ENCODE measurements at regions not wholly inside any gene's neighbourhood (a gene's known extent, or its start where the extent isn't known, plus 50 kb on each side); places are given as distances from the start of the nearest gene placed in this dataset.
"Not testable (repeated sequence)": the region's sequence is repeated elsewhere in the genome, so short reads cannot be mapped to it uniquely, and the experiment has no call there.

DNA sequence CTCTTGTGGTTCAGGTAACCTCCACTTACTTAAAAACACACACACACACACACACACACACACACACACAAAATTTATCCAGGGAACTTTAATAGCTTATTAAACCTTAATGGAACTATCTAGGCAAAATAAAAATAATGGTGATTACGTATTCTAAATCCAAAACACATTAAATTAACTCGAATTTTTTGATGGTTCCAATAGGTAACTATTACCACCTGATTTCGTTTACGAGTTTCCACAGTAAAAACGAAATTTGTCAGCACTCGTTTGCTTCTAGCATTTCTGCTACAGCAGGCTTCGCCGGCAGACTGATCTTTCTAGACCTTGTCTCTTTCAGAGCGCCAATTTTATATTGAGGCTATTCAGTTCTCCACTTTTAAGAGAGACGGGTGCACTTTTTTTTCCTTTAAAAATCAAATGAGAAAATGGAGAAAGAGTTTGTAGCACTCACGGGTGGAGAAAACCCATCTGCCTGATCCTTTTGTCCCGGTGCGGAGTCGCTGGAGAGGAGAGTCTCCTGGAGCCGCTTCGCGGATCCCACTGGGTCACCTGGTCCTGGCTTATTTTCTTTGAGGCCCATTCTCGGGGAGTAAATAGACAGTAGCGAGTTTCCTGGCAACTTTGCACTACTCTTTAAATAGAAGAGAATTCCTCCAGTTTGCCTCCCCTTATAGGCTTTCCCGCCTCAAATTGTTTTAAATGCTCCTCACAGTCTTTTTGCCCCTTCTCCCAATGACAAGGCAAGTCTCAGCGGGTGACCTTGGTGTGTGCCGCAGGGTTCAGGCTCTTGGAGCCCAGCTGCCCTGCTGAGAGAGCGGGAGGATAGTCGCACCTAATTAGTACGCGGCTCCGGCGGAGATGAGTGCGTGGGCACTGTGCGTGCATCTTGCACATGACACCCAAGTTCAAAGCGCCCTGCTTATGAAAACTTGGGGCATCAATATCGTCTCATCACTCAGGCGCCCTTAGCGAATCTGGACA, 117.0 kb downstream of the KCNRG start:
- no peak for DNase-seq

DNA sequence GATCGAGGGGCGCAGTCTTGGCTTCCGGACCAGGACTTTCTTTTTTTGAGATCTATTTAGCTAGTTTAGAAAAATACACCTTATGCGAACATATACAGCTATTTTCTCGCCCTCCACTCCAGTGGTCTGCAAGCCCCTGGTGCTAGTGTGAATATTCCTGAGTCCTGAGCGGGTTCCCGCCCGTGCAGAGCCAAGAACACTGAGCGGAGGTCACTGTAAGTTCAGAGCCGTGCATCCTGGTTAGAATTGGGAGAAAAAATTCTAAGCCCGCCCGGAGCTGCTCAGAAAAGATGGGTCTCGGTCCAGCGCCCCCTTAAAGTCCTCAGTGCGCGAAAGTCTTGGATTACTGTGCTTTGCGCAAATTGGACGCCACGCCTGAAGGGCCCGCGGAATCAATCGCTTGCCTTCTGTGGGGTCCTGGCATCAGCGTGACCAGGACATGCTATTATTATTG, 117.7 kb downstream of the KCNRG start:
- DNase-seq = no peak

DNA sequence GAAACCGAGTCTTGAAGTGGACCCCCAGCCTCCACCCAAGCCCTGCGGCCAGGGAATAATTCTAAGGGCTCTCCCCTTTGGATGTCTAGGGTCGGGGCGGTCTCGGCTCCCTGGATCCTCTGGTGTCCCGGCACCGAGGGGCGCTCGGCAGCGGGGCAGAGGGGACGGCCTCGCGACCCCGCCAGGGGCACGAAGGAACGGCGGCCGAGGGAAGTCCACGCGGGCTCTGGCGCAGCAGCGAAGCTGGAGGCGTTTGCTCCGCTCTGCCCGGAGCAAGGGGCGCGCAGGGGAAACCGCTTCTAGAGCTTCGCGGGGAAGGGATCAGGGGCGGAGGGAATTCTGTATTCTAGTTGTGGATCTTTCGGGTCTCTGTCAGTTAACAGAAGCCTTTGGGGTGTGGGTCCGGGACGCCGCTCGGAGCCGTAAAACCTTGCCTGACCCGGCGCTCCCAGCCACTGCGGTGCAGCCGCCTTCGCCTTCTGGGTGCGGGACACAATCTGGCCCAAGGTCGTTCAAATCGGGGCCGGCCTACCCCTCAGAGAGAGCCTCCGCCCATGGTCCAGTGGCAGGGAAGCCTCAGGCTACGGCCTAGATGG, 118.2 kb downstream of the KCNRG start:
- DNase-seq = no peak

DNA sequence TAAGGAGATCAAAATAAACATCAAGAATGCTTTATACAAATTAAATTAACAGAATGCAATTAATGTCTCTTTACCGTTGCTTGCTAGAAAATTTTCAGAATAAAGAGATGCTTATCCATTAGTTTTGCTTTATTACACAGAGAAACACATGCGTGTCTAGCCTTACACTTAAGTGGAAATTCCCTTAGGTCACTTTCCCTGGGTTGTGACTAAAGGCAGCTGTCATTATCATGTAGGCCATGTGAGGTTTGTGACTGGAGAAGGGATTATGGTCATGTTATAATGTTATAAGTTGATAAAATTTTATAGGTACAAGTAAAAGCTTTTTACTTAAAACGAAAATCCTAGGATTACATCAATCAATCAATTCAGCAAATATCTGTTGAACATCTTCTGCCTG, 121.0 kb downstream of the KCNRG start:
- DNase-seq = no peak

DNA sequence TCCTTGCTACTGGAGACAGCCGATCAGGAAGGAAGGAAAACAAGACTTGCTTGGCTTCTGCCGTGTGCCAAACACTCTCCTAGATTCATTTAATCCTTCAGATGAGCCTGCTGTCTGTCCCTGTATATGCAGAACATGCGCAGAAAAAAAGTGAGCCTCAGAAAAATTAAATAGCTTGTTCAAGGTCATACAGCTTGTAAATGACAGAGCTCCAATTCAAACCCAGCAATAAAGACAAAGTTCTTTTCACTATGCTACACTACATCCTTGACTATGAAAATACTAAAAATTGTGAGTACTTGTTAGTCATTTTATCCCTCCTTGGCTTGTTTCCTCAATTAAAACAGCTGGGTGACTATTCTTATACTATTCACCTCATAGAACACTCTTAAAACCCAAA, 121.4 kb downstream of the KCNRG start:
- DNase-seq = no peak

DNA sequence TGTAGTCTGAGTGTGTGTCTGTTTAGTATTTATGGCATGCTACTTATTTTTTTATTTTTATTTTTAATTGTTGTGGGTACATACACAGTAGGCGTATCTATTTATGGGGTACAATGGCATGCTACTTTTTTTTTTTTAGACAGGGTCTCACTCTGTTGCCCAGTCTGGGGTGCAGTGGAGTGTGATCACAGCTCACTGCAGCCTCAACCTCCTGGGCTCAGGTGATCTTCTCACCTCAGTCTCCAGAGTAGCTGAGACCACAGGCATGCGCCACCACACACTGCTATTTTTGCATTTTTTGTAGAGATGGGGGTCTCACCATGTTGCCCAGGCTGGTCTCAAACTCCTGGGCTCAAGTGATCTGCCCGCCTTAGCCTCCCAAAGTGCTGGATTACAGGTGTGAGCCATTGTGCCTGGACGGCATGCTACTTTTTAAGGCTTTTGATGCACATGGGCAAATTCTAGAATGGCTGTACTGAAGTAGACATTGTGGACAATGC, 124.2 kb downstream of the KCNRG start:
- DNase-seq = not testable (repeated sequence)

DNA sequence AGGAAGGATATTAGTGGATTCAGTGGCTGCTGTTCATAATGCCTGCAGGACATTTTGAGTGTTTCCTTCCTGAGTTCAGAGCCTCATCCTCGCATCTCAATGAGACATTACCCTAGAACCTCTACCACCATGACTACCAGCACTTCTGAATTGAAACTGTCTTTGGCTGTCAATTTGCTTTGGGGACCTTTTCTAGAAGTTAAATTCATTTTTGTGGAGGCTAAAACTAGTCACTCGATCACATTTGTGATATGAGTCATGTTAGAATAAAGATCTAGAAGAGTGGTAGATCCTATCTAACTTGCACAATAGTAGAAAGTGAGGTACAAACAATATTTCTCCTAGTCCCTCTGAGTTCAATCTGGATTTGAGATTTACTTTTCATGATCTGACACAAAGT, 124.9 kb downstream of the KCNRG start:
- DNase-seq = no peak

DNA sequence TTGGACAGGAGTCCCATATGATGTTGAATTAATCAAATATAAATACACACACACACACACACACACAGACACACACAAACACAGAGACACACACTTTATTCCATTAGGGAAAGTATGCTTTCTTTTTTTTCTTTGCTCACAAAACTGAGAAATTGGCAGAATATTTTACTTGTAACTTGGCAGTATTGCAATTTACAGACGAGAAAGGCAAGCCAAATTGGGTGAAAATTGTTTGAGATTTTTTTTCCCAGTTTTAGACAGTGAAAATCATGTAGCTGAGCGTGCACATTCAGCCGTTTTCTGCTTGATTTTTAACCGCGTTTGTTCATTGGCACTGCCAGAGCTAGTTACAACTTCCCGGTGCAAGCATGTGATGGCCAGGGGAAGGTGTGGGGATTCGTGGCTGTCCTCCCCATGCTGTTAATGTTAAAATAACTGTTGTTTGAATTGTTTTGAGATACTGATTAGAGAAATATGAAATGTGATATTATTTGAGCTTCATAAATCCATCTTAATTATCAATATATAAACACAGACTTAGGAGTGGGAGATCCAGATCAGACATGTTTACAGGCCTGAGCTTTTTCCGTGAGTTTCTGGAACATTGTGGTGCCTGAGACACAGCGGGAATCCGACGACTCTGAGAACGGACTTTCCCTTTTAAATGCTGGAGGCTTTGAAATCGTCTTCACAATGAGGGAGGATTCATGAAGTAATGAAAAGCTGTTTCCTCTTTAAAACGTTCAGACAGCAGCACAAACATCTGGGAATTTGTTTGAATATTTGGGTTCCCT, 125.5 kb downstream of the KCNRG start:
- DNase-seq = no peak

DNA sequence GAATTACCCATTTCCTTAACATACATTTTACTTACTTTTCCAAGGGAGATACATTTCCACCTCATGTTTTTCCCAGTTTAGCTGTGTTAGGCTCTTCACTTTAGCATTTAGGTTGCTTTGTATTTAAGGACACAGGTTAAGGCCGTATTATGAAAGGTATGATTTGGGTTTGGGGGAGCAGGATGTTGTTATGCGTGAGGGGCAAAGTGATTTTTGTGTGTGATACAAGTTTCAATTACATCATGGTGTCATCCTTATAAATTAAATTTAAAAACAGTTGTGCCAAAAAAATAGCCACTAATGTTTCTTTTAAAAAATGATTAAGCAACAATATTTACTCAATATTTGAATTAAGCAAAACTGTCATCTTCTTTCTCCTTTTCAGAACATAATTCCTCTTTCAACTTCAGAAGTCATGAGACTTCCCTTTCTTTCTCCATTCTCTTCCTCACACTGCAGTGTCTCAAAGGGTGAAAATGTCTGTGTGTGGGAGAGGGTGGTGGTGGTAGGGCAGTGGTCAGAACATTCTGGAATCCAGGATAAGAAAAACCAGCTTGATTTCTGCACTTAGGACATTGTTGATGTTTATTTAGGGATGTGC, 126.2 kb downstream of the KCNRG start:
- DNase-seq = no peak

DNA sequence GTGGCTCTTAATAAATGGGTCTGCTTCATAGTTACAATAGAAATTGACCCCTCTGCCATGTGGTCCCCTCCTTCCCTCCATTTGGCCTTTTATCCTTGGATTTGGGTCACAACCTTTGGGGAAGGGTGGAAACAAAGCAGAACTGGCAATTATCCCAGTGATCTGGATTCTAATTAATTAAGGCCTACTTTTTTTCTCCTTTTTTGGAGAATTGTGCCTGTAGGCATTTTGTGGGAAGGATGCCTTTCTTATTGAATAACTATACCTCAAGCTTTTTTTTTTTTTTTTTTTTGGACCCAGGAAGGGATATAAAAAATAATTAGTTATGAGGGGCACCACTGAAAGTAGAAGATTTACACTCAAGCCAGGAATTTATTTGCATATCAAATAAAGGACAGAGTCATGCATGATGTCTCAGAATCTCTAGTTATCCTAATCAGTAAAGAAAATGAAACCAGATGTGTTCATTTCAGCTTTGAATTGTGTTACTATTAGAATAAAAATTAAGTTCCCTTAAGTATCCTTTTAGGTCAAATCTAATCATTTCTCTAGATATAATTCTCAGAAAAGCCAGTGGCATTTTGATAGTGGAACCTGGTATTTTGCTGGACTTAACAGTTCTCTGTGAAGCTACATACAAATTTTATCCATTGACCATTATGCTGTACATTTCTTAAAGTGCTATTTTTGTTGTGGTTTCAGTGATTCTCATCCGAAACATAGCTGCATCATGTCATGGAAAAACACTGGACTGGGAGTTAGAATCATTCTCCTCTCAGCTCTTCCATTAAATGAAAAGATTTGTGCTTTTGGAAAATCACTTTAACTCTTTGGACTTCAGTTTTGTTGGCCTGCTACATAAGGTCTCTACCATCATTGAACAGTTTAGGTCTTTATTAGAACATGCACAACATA, 129.3 kb downstream of the KCNRG start:
- no peak for DNase-seq

DNA sequence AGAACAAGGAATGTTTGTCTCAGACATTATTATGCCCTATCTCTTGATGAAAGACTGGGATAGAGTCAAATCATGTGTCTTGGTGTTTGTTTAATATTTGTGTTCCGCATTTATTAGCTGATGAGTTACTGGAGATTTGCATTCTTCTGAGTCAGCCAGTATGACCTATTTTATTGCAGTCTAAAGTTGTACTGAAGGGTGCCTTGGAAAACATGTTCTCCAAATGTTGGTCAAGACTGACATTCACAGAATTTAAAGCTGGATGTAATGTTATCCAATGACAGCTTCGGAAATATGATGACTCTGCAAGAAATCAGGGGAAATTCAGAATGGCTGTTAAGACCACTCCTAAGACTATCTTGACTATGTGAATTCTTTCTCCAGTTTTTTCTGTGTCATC, 134.0 kb downstream of the KCNRG start:
- DNase-seq = no peak

DNA sequence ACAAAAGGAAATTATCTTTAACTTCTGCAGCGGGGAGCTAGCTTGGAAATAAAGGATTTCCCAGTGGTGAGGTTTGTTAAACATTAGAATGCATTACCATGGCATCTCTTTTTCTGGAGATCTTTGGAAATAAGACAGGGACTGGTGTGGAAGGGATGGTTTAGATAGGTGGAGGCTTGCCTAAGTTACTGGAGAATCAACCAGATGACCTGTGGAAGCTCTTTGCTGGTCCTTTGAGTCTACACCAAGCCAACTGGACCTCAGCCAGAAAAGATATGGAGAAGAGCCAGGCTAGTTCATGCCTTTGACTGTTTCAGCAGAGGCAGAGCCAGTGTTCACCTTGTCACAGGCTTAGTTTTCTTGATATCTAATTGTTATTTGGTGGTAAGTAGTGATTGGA, 134.7 kb downstream of the KCNRG start:
- no peak for DNase-seq

DNA sequence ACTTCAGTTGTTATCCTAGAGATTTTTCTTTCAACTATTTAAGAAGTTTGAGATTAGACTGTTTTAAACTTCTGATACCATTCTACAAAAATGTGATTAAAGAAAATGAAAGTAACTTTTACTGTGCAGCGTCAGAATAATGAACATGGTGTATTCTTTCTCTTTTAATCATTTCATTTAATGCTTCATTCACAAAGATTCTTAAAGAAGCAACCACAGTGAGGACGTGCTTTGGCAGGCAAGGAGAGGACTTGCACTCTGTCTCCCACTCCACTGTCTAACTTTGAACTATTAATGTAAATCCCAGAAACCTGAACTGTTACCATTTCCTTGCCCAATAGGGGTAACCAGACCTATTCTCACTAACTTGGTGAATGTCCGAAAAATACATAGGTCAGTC, 137.0 kb downstream of the KCNRG start:
- no peak for DNase-seq

DNA sequence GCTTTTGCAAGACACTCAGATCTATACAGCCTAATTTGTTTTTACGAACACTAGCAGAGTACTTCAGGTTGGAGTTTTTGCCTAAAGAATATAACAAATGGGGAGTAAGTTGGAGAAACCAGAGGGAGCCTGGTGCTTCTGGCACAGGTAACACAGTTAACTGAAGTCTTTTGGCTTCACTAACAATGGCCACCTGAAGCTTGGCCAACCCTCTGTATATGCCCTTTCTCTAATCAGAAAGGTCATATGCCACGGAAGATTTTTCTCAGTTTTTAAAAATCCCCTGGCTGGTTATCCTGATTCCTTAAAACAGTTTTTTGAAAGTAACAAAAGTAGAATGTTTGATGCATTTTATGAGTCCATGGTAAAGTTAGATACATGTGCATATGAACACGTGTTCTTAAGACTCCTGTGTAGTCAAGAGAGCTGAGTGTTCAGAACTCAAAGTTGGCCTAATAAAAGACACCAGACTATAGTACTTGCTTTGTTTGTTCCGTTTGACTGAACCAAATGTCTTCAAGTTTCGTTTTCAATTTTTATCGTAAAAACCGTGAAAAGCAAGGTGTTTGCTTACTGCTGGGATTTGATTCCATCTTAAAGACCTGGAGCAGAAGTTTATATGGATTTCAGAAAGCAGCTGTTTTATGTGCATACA, 137.5 kb downstream of the KCNRG start:
- no peak for DNase-seq

DNA sequence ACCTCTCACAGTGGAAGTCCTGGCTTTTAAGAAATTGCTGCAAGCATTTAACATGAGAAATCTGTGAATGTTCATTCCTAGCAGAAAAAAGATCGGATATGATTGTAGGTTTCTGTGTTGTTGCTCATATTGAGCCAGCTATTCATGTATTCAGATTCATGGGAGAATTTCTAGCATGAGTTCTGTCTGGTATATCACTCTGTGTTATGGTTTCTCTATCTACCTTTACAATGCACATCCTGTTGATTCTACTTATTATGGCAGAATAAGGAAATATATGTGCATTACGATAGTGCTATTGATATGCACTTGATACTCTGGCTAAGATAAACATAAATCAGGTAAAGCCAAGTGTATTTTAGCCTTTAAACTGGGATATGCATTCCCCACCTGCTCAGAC, 138.2 kb downstream of the KCNRG start:
- no peak for DNase-seq

DNA sequence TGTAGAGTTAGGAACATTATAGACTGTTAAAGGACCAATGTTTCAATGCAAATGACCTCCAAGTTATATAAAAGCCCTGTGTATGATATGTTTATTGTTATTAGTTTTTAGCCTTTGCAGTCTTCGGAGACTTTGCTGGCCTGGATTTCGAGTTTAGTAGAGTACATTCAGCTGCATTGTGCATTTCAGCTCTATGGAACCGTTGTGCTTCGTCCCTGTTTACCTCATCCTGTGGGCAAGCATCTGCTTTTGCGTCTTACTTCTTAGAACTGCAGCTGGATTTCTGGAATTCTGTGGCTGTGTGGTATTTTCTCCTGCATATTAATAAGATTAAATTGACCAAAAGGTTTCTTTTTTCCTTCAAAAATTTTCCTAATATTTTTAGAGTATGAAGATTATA, 138.6 kb downstream of the KCNRG start:
- DNase-seq = no peak

DNA sequence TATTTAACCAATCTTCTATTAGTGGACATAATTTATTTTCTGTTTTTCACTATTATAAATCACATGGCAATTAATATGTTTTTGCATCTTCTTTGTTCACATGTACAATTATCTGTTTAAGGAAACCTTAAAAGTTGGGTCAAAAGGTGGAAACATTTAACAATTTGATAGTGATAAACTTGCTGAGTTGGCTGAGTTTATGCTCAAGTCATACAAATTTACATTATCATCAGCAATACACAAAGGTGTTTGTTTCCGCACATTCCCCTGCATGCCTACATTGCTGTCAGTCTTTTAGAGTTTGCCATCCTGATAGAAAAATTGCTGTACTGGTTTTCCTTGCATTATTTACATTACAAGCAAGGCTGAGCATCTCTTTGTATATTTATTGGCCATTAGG, 139.5 kb downstream of the KCNRG start:
- DNase-seq = no peak

DNA sequence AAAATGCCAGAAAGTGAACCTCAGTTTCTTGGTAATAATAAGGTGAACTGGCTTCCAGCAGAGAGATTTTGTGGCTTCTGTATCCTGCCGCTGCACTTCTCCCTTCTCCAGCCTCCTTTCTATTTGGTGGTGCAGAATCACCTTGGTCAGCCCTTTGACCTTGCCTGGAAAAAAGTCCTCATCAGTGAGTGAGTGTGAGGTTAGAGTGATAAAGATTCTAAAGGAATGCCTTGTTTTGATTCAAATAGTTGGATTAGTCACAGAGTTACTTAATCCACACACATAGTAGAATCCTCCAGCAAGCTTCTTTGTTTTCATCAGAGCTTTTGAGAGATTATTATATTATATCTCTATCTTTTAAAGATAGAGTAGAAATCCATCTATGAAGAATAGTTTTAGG, 140.9 kb downstream of the KCNRG start:
- DNase-seq = no peak

DNA sequence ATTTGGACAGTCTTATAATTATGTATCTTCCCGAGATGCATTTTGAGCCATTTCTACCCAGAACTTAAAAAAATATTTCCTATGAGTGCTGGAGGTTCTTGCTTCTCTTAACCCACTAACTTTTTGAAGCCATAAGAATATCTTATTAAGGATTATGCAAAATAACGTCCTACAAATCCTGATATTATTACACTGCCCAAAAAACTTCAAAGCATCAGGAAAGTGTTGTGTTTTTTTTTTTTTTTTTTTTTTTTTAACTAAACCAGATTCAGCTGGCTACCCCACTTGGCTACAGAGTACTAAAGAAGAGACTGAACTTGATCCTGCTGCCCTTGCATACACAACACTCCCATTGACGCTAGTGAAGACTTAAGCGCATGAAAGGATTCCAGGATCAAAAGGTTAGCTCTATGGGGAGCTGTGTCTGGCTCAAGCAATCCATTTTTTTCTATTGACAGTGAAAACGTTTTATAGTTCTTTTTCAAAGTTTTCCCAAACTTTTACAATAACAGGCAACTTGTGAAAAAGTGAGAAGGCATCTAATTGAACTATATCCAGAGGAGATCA, 141.4 kb downstream of the KCNRG start:
- no peak for DNase-seq

DNA sequence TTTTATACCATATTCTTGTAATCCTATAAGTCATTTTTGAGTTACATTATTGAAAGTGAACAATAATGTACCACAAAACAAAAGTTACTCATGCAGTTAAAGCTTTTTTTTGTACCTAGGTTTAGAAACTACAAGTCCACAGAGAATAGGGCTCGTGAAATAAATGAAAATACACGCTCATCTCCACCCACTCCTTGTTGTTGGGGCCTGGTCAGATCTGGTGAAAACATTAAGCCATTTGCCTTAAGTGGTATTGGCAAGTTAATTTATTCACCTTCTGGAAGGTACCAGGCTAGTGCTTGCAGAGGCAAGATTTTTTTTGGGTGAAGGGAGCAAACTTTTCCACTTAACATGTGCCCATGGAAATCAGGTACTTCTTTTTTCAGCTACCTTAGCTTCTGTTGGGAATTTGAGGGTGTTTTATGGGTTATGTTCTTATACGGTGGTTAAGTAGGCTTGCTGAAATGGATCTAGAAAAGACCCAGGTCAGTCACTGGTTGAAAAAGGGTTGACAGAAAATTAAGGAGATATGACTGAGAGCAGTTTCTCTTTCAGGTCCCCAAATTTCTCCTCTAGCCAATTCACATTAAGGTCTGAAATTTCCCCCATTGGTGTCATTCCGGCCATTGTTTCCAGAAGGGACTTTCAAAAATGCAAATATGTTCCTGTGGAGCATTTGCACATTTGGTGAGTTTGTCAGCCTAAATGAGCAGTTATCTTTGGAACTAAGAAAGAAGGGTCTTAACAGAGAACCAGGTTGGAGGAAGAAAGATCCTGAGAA, 143.3 kb downstream of the KCNRG start:
- DNase-seq = no peak
